ENCODE measurements at regions not wholly inside any gene's neighbourhood (a gene's known extent, or its start where the extent isn't known, plus 50 kb on each side); places are given as distances from the start of the nearest gene placed in this dataset.

GRCh38 chr10:2680821-2681220, 386.5 kb upstream of the PFKP start:
- no peak for DNase-seq (ENCODE audit: low read depth, low spot score)
- in situ Hi-C loops (cut with HindIII; ENCODE audit: low pct_unique_long_range_greater_than_20kb, low sequenced_read_pairs), result no loop called here

GRCh38 chr10:2679646-2680045, 387.7 kb upstream of the PFKP start:
- in situ Hi-C loops (cut with HindIII; ENCODE audit: low pct_unique_long_range_greater_than_20kb, low sequenced_read_pairs), result no loop called here
- no peak for DNase-seq (ENCODE audit: low read depth, low spot score)

- in situ Hi-C loops (cut with HindIII; ENCODE audit: low pct_unique_long_range_greater_than_20kb, low sequenced_read_pairs), result no loop called here
- no peak for DNase-seq (ENCODE audit: low read depth, low spot score)
Observed at GRCh38 chr10:2676455-2676854, 390.9 kb upstream of the PFKP start.

DNA sequence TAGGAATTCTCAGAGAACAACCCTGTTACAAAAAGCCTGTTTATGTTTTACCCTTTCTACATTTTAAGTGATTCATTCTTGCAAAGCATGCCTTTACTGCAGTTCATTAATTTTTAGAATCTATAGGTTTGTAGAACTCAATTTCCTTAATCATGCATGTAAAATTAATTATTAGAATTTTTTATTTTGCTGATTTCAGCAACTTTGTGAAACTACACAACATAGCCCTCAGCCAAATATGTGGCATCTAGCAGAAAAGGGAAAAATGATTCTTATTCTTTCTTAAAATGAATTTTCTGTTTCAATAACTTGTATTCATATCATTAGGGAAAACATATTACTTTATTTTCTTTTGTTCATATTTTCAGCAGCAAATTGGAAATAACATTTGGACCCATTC, 392.9 kb upstream of the PFKP start:
- in situ Hi-C loops (cut with HindIII; ENCODE audit: low pct_unique_long_range_greater_than_20kb, low sequenced_read_pairs), result no loop called here
- DNase-seq (ENCODE audit: low read depth, low spot score), result no peak

DNA sequence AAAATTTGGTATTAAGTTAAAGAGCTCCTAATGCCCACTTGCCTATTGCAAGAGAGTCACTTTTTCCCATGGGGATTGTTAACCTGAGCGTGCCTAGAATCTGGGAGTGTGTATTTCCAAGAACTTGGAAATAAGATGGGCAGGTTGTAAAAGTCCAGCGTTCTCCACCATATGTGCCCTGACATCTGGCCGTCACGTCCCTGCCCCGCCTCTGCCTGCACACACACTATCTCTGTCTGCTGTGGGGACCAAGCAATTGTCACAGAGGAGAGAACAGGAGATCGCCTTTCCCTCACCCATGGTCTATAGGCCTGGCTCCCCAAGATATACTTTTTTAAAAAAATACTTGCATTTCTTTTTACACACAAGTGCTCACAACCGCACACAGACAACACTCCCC, 396.5 kb upstream of the PFKP start:
- in situ Hi-C loops (cut with HindIII; ENCODE audit: low pct_unique_long_range_greater_than_20kb, low sequenced_read_pairs), result no loop called here
- DNase-seq (ENCODE audit: low read depth, low spot score), result no peak

- in situ Hi-C loops (cut with HindIII; ENCODE audit: low pct_unique_long_range_greater_than_20kb, low sequenced_read_pairs), result no loop called here
- DNase-seq (ENCODE audit: low read depth, low spot score), result no peak
Observed at GRCh38 chr10:2665772-2666171, 401.6 kb upstream of the PFKP start.

GRCh38 chr10:2660276-2660675, 407.1 kb upstream of the PFKP start:
- DNase-seq (ENCODE audit: low read depth, low spot score), result no peak
- in situ Hi-C loops (cut with HindIII; ENCODE audit: low pct_unique_long_range_greater_than_20kb, low sequenced_read_pairs), result no loop called here

- no peak for DNase-seq (ENCODE audit: low read depth, low spot score)
- in situ Hi-C loops (cut with HindIII; ENCODE audit: low pct_unique_long_range_greater_than_20kb, low sequenced_read_pairs), result no loop called here
Observed at GRCh38 chr10:2659660-2660209, 407.6 kb upstream of the PFKP start.

DNA sequence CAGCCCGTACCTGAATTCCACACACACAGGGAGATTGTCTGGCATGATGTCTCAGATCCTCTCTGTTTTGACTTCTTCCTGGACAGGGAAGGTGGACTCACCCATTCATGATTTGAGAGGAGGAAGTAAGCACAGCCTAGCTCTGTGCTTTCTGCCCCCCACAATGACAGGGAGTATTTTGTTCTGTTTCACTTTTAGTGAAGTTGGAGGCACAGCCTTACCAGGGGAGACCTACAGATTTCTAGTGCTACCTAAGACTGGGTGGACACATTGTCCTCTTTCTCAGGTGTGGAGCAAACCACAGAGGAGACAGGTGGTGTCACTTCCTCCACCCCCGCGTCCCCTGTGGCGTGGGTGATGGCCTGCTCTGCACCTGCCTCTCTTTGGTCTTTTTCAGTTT, 408.6 kb upstream of the PFKP start:
- in situ Hi-C loops (cut with HindIII; ENCODE audit: low pct_unique_long_range_greater_than_20kb, low sequenced_read_pairs), result no loop called here
- no peak for DNase-seq (ENCODE audit: low read depth, low spot score)

GRCh38 chr10:2650328-2650727, 417.0 kb upstream of the PFKP start:
- no peak for DNase-seq (ENCODE audit: low read depth, low spot score)
- in situ Hi-C loops (cut with HindIII; ENCODE audit: low pct_unique_long_range_greater_than_20kb, low sequenced_read_pairs), result no loop called here

GRCh38 chr10:2641028-2641427, 426.3 kb upstream of the PFKP start:
- in situ Hi-C loops (cut with HindIII; ENCODE audit: low pct_unique_long_range_greater_than_20kb, low sequenced_read_pairs), result no loop called here
- no peak for DNase-seq (ENCODE audit: low read depth, low spot score)

- DNase-seq (ENCODE audit: low read depth, low spot score), result no peak
- in situ Hi-C loops (cut with HindIII; ENCODE audit: low pct_unique_long_range_greater_than_20kb, low sequenced_read_pairs), result no loop called here
Observed at GRCh38 chr10:2633630-2634029, 433.7 kb upstream of the PFKP start.

DNA sequence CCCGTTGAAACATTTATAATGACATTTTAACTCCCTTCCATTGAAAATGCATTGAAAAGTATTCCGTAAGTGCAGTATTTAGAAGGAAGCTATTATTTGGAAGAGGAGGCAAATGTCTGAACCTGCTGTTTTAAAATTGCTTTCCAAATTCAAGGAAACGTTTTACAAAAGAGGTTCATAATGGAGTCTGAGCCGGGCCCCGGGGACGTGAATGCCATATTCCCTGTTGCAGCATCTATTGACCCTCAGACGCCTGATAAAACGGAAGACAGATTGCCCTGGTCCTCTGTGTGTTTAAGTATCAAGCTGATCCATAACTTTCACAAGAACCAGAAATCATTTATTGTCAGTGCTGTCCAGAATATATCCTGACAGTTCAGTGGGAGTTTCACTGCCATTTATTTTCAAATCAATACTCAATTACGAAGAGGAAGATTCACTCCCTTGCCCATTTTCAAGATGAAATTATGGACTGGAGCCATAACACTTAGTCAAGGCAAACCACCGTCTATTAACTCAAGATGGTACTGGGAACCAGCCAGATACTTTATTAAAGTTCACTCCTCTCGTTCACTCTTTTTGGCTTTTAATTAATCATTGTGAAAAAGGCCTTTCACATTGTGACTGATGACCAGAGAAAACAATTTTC, 435.7 kb upstream of the PFKP start:
- no peak for DNase-seq (ENCODE audit: low read depth, low spot score)
- in situ Hi-C loops (cut with HindIII; ENCODE audit: low pct_unique_long_range_greater_than_20kb, low sequenced_read_pairs), result no loop called here

- DNase-seq (ENCODE audit: low read depth, low spot score), result no peak
- in situ Hi-C loops (cut with HindIII; ENCODE audit: low pct_unique_long_range_greater_than_20kb, low sequenced_read_pairs), result no loop called here
Observed at GRCh38 chr10:2628705-2629104, 438.6 kb upstream of the PFKP start.

DNA sequence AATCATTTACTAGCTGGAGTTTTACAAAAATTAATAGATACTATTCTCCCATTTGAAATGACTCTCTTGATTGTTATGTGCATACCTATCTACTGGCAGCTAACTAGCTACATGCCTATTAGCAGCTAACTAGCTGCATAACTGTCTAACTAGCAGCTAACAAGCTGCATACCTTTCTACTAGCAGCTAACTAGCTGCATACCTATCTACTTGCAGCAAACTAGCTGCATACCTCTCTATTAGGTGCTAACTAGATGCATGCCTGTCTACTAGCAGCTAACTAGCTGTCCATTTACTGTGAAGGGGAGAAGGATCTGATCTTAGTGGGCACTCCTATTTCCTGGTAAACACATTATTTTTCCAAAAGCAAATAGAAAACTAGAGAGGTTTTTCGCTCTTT, 439.4 kb upstream of the PFKP start:
- in situ Hi-C loops (cut with HindIII; ENCODE audit: low pct_unique_long_range_greater_than_20kb, low sequenced_read_pairs), result no loop called here
- no peak for DNase-seq (ENCODE audit: low read depth, low spot score)

GRCh38 chr10:2625094-2625493, 442.3 kb upstream of the PFKP start:
- in situ Hi-C loops (cut with HindIII; ENCODE audit: low pct_unique_long_range_greater_than_20kb, low sequenced_read_pairs), result no loop called here
- no peak for DNase-seq (ENCODE audit: low read depth, low spot score)

- in situ Hi-C loops (cut with HindIII; ENCODE audit: low pct_unique_long_range_greater_than_20kb, low sequenced_read_pairs), result no loop called here
- DNase-seq (ENCODE audit: low read depth, low spot score), result no peak
Observed at GRCh38 chr10:2623675-2624274, 443.6 kb upstream of the PFKP start.

DNA sequence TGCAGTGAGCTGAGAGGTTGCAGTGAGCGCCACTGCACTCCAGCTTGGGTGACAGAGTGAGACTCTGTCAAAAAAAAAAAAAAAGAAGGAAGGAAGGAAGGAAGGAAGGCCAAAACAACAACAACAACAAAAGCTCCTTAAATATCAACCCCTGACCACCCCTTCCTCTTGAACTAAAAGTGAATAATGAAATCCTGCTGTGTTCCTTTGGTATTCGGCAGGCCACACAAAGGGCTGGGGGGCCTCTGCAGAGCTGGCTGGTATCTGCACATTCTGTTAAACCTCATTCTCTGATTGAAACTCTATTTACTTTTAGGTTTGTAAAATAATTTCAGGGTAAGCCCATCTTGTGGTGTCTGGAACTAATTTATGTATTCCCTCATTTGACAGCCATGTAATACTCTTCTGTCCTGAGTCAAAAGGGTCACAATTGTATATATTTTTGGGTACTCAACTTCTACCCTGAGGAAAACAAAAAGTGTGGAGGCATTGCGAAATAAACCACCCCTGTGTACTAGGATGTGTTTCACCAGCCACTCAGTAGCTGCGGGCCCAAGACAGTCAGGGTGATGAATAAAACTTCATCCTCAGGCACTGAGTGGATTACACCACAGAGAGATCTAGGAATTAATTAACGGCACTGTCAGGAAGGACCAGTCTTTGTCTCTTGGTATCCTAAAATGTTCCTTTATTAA, 446.4 kb upstream of the PFKP start:
- DNase-seq (ENCODE audit: low read depth, low spot score), result no peak
- in situ Hi-C loops (cut with HindIII; ENCODE audit: low pct_unique_long_range_greater_than_20kb, low sequenced_read_pairs), result no loop called here

DNA sequence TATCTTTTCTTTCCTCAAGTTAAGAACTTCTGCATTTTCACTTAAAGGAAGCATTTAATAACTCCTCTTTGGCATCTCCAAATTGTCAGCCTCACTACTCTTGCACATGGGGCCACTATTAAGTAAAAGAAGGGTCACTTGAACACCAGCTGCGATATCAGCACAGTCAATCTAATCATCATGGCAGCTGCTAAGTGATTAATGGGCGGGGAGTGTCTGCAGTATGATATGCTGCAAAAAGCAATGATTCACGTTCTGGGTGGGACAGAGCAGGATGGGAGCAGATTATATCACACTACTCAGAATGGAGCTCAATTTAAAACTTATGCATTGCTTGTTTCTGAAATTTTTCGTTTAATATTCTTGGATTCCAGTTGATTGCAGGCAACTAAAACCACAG, 447.4 kb upstream of the PFKP start:
- in situ Hi-C loops (cut with HindIII; ENCODE audit: low pct_unique_long_range_greater_than_20kb, low sequenced_read_pairs), result no loop called here
- DNase-seq (ENCODE audit: low read depth, low spot score), result no peak

Data from SK-MEL-5 (cell line).